Bronchial epithelial cell (primary cell): ENCODE measurements at regions not wholly inside any gene's neighbourhood (a gene's known extent, or its start where the extent isn't known, plus 50 kb on each side); places are given as distances from the start of the nearest gene placed in this dataset.

Experiments used
- DNase-seq: peaks from one replicate; pipeline ENCODE4 v3.0.0-alpha.2; 2010; ENCODE audit warnings: low read depth
- FAIRE-seq: peaks from 2 replicates; lab custom pipeline; 2011; peaks lifted over from hg19 to GRCh38; lab: Jason Lieb, UNC
- H3K27me3 ChIP-seq: 2 replicates; pipeline ENCODE4 v1.5.1; 2011; ENCODE audit warnings: low read length; ENCODE audit not compliant: control insufficient read depth, insufficient read depth
- H3K36me3 ChIP-seq: 2 replicates; pipeline ENCODE4 v1.5.1; 2011; ENCODE audit warnings: low read length; ENCODE audit not compliant: control insufficient read depth, insufficient read depth
- H3K4me3 ChIP-seq: 2 replicates; pipeline ENCODE4 v1.5.1; 2011; ENCODE audit warnings: mild to moderate bottlenecking, low read depth, low read length, control low read depth
- TF ChIP-seq, protein P1 (sequence below): IDR thresholded peaks from 2 replicates; pipeline ENCODE4 v1.5.1; 2011; ENCODE audit warnings: mild to moderate bottlenecking, moderate library complexity, low read length, control low read depth, inconsistent platforms; ENCODE audit not compliant: insufficient read depth, severe bottlenecking

- no peaks in the 10 kb centered on the region for H3K36me3 ChIP-seq
- TF ChIP-seq, protein P1, sequence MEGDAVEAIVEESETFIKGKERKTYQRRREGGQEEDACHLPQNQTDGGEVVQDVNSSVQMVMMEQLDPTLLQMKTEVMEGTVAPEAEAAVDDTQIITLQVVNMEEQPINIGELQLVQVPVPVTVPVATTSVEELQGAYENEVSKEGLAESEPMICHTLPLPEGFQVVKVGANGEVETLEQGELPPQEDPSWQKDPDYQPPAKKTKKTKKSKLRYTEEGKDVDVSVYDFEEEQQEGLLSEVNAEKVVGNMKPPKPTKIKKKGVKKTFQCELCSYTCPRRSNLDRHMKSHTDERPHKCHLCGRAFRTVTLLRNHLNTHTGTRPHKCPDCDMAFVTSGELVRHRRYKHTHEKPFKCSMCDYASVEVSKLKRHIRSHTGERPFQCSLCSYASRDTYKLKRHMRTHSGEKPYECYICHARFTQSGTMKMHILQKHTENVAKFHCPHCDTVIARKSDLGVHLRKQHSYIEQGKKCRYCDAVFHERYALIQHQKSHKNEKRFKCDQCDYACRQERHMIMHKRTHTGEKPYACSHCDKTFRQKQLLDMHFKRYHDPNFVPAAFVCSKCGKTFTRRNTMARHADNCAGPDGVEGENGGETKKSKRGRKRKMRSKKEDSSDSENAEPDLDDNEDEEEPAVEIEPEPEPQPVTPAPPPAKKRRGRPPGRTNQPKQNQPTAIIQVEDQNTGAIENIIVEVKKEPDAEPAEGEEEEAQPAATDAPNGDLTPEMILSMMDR: peak; percentile 18
- FAIRE-seq (no peak), DNase-seq (peak; percentile 35)
- peaks cover 2% of the 10 kb centered on the region for H3K27me3 ChIP-seq
- H3K4me3 ChIP-seq: no peak overlapping the region
Observed at GRCh38 chr11:92854952-92855351, 114.5 kb upstream of the MTNR1B start.

DNA sequence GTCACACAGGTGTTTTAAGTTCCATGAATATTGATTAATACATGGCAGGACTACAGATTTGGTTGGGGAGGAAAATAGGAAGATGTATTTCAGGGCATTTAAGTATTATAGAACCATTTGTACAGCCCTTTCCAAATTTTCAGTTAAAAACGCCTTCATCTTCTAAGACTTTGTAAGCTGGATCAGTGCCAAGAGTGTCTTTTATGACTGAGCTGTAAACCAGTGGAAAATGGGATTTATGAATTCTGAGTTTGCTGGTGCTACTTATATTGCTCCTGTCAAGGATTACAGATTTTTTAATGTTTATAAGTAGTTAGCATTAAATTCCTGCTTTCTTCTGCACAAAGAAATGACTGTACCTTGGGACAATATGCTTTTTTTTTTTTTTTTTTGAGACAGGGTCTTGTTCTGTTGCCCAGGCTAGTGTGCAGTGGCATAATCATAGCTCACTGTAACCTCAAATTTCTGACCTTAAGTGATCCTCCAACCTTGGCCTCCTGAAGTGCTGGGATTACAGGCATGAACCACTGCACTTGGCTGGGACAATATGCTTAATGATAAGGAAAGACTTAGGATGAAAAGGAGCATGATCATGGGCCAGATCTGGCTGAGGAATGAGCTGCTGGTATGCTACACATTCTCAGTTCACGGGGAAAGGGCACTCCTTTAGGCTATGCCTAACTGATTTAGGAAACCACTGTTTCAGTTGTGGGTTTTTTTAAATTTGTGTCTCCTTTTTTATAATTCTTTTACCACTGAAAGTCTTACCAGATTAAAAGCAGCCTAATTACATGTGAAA, 113.6 kb upstream of the MTNR1B start:
- Histone ChIP-seq H3K4me3 (no peak overlapping the region), H3K36me3 (no peaks in the 10 kb centered on the region), H3K27me3 (peaks cover 2% of the 10 kb centered on the region)
- TF ChIP-seq, protein P1: no peak
- no peak for FAIRE-seq
- no peak for DNase-seq

DNA sequence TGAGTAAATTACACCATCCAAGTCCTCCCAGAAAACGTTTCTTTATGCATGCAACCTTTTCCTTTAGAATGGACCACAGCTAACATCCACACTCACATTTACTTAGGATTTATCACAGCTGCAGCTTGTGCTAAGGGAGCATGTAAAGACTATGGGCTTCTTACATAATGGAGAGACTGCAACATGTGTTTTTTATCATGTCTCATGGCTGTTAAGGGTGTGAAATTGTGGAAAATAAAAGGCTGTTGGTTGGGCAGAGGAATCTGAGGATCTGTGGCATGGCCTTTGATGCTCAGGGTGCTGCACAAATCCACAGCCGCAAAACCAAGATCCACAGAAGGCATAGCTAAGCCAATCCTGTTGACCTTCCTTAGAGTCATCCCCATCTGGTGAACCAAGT, 112.0 kb upstream of the MTNR1B start:
- DNase-seq (no peak), FAIRE-seq (no peak)
- Histone ChIP-seq H3K4me3 (no peak overlapping the region), H3K27me3 (peaks cover 2% of the 10 kb centered on the region), H3K36me3 (no peaks in the 10 kb centered on the region)
- TF ChIP-seq, protein P1: no peak

- Histone ChIP-seq H3K27me3 (peaks cover 2% of the 10 kb centered on the region), H3K36me3 (no peaks in the 10 kb centered on the region), H3K4me3 (no peak overlapping the region)
- TF ChIP-seq, protein P1: no peak
- FAIRE-seq (no peak), DNase-seq (no peak)
Observed at GRCh38 chr11:92859156-92859690, 110.2 kb upstream of the MTNR1B start.

- FAIRE-seq (no peak), DNase-seq (no peak)
- no peaks in the 10 kb centered on the region for H3K36me3 ChIP-seq
- TF ChIP-seq, protein P1: peak; percentile 4
- H3K27me3 ChIP-seq: peaks cover 2% of the 10 kb centered on the region
- no peak overlapping the region for H3K4me3 ChIP-seq
Observed at GRCh38 chr11:92861634-92862033, 107.8 kb upstream of the MTNR1B start.
